Activated T-helper 17 cell treated with anti-CD3 and anti-CD28 coated beads, Interleukin-2, amount 50 U/mL, for 72 hours (primary cell): ENCODE measurements at regions not wholly inside any gene's neighbourhood (a gene's known extent, or its start where the extent isn't known, plus 50 kb on each side); places are given as distances from the start of the nearest gene placed in this dataset.
"Not testable (repeated sequence)": the region's sequence is repeated elsewhere in the genome, so short reads cannot be mapped to it uniquely, and the experiment has no call there.

Experiments used
- ATAC-seq: fragments of 150-1000 bp; cut with Tn5 transposase; replicated peaks from 2 replicates; pipeline ENCODE4 v1.10.0; 2021; ENCODE audit warnings: mild to moderate bottlenecking, moderate library complexity
- H3K27ac Mint-ChIP-seq: one replicate; pipeline ENCODE4 v1.8.0; 2022; ENCODE audit warnings: mixed read lengths
- H3K27me3 Mint-ChIP-seq: one replicate; pipeline ENCODE4 v1.8.0; 2022; ENCODE audit warnings: mixed read lengths
- H3K36me3 Mint-ChIP-seq: one replicate; pipeline ENCODE4 v1.8.0; 2022; ENCODE audit warnings: low read depth, mild to moderate bottlenecking, mixed read lengths
- H3K4me1 Mint-ChIP-seq: one replicate; pipeline ENCODE4 v1.8.0; 2022; ENCODE audit warnings: mixed read lengths
- H3K4me3 Mint-ChIP-seq: one replicate; pipeline ENCODE4 v1.8.0; 2022; ENCODE audit warnings: mild to moderate bottlenecking, mixed read lengths
- H3K9me3 Mint-ChIP-seq: one replicate; pipeline ENCODE4 v1.8.0; 2022; ENCODE audit warnings: mixed read lengths

GRCh38 chr9:72444435-72444834, 77.0 kb upstream of the TMC1 start:
- ATAC-seq, result peak; percentile 17
- peaks cover 25% of the 10 kb centered on the region for H3K4me1 Mint-ChIP-seq
- peak overlapping the region; percentile 64 for H3K27ac Mint-ChIP-seq
- no peaks in the 10 kb centered on the region for H3K9me3 Mint-ChIP-seq
- H3K4me3 Mint-ChIP-seq, result peak overlapping the region; percentile 45
- H3K36me3 Mint-ChIP-seq, result no peaks in the 10 kb centered on the region
- H3K27me3 Mint-ChIP-seq, result no peaks in the 10 kb centered on the region

- Mint-ChIP-seq H3K4me3 (peak overlapping the region; percentile 45), H3K27me3 (no peaks in the 10 kb centered on the region), H3K9me3 (no peaks in the 10 kb centered on the region), H3K36me3 (no peaks in the 10 kb centered on the region), H3K4me1 (peaks cover 25% of the 10 kb centered on the region), H3K27ac (peak overlapping the region; percentile 64)
- ATAC-seq, result peak; percentile 89
These were observed 77.6 kb upstream of the TMC1 start for GRCh38 chr9:72443855-72444254.

GRCh38 chr9:72441848-72442607, 77.0 kb upstream of the ZFAND5 start:
- Mint-ChIP-seq H3K4me1 (peaks cover 25% of the 10 kb centered on the region), H3K27me3 (no peaks in the 10 kb centered on the region), H3K27ac (peak overlapping the region; percentile 64), H3K9me3 (no peaks in the 10 kb centered on the region), H3K36me3 (no peaks in the 10 kb centered on the region), H3K4me3 (peak overlapping the region; percentile 45)
- ATAC-seq, result no peak

GRCh38 chr9:72440992-72441847, 76.2 kb upstream of the ZFAND5 start:
- Mint-ChIP-seq H3K36me3 (no peaks in the 10 kb centered on the region), H3K27me3 (no peaks in the 10 kb centered on the region), H3K27ac (no peak overlapping the region), H3K4me1 (peaks cover 25% of the 10 kb centered on the region), H3K9me3 (no peaks in the 10 kb centered on the region), H3K4me3 (no peak overlapping the region)
- no peak for ATAC-seq

- Mint-ChIP-seq H3K27ac (no peak overlapping the region), H3K4me3 (no peak overlapping the region), H3K36me3 (no peaks in the 10 kb centered on the region), H3K4me1 (peaks cover 24% of the 10 kb centered on the region), H3K27me3 (no peaks in the 10 kb centered on the region), H3K9me3 (no peaks in the 10 kb centered on the region)
- ATAC-seq, result no peak
These were observed 75.4 kb upstream of the ZFAND5 start for GRCh38 chr9:72440378-72440777.

GRCh38 chr9:72433616-72434267, 68.7 kb upstream of the ZFAND5 start:
- H3K27me3 Mint-ChIP-seq, H3K4me1 Mint-ChIP-seq, H3K27ac Mint-ChIP-seq, H3K9me3 Mint-ChIP-seq, H3K4me3 Mint-ChIP-seq, ATAC-seq, H3K36me3 Mint-ChIP-seq: not testable (repeated sequence)

GRCh38 chr9:72431036-72431435, 66.0 kb upstream of the ZFAND5 start:
- no peaks in the 10 kb centered on the region for H3K27me3 Mint-ChIP-seq
- no peaks in the 10 kb centered on the region for H3K36me3 Mint-ChIP-seq
- H3K4me1 Mint-ChIP-seq, result no peaks in the 10 kb centered on the region
- no peak overlapping the region for H3K4me3 Mint-ChIP-seq
- no peaks in the 10 kb centered on the region for H3K9me3 Mint-ChIP-seq
- no peak for ATAC-seq
- H3K27ac Mint-ChIP-seq, result no peak overlapping the region

GRCh38 chr9:72428329-72428728, 63.3 kb upstream of the ZFAND5 start:
- H3K27me3 Mint-ChIP-seq, result no peaks in the 10 kb centered on the region
- H3K36me3 Mint-ChIP-seq, result no peaks in the 10 kb centered on the region
- H3K4me1 Mint-ChIP-seq, result no peaks in the 10 kb centered on the region
- ATAC-seq, result no peak
- no peak overlapping the region for H3K27ac Mint-ChIP-seq
- H3K4me3 Mint-ChIP-seq, result no peak overlapping the region
- H3K9me3 Mint-ChIP-seq, result no peaks in the 10 kb centered on the region

GRCh38 chr9:72427801-72428200, 62.8 kb upstream of the ZFAND5 start:
- Mint-ChIP-seq H3K36me3 (no peaks in the 10 kb centered on the region), H3K27ac (no peak overlapping the region), H3K4me3 (no peak overlapping the region), H3K4me1 (no peaks in the 10 kb centered on the region), H3K9me3 (no peaks in the 10 kb centered on the region), H3K27me3 (no peaks in the 10 kb centered on the region)
- no peak for ATAC-seq

GRCh38 chr9:72424131-72424530, 59.1 kb upstream of the ZFAND5 start:
- H3K27me3 Mint-ChIP-seq, result no peaks in the 10 kb centered on the region
- H3K4me3 Mint-ChIP-seq, result no peak overlapping the region

GRCh38 chr9:72422214-72422613, 57.2 kb upstream of the ZFAND5 start:
- no peak for ATAC-seq
- H3K9me3 Mint-ChIP-seq, result no peaks in the 10 kb centered on the region
- no peaks in the 10 kb centered on the region for H3K27me3 Mint-ChIP-seq
- no peaks in the 10 kb centered on the region for H3K36me3 Mint-ChIP-seq
- H3K4me1 Mint-ChIP-seq, result no peaks in the 10 kb centered on the region
- no peak overlapping the region for H3K4me3 Mint-ChIP-seq
- H3K27ac Mint-ChIP-seq, result no peak overlapping the region

More at GRCh38 chr9:72424131-72424530, 59.1 kb upstream of the ZFAND5 start:
- Mint-ChIP-seq H3K27ac (no peak overlapping the region), H3K4me1 (no peaks in the 10 kb centered on the region), H3K9me3 (no peaks in the 10 kb centered on the region), H3K36me3 (no peaks in the 10 kb centered on the region)
- no peak for ATAC-seq

- H3K27me3 Mint-ChIP-seq, result no peaks in the 10 kb centered on the region
- H3K36me3 Mint-ChIP-seq, result no peaks in the 10 kb centered on the region
- no peak for ATAC-seq
- no peaks in the 10 kb centered on the region for H3K9me3 Mint-ChIP-seq
- H3K4me3 Mint-ChIP-seq, result no peak overlapping the region
- no peaks in the 10 kb centered on the region for H3K4me1 Mint-ChIP-seq
- no peak overlapping the region for H3K27ac Mint-ChIP-seq
These were observed 55.8 kb upstream of the ZFAND5 start for GRCh38 chr9:72420783-72421182.

GRCh38 chr9:72415948-72416347, 50.9 kb upstream of the ZFAND5 start:
- Mint-ChIP-seq H3K4me1 (no peaks in the 10 kb centered on the region), H3K4me3 (no peak overlapping the region), H3K27me3 (no peaks in the 10 kb centered on the region), H3K36me3 (no peaks in the 10 kb centered on the region), H3K9me3 (no peaks in the 10 kb centered on the region), H3K27ac (no peak overlapping the region)
- ATAC-seq, result no peak

- Mint-ChIP-seq H3K27me3 (no peaks in the 10 kb centered on the region), H3K4me1 (no peaks in the 10 kb centered on the region), H3K27ac (no peak overlapping the region), H3K9me3 (no peaks in the 10 kb centered on the region), H3K36me3 (no peaks in the 10 kb centered on the region), H3K4me3 (no peak overlapping the region)
- peak; percentile 54 for ATAC-seq
These were observed 50.2 kb upstream of the ZFAND5 start for GRCh38 chr9:72415163-72415562.
